GM12873 (cell line): ENCODE measurements at regions not wholly inside any gene's neighbourhood (a gene's known extent, or its start where the extent isn't known, plus 50 kb on each side); places are given as distances from the start of the nearest gene placed in this dataset.

ENCODE experiments used
- TF ChIP-seq, protein P1 (sequence below): IDR thresholded peaks from 2 replicates; pipeline ENCODE4 v1.5.1; 2012; ENCODE audit warnings: low read depth, mild to moderate bottlenecking, moderate library complexity, low read length, control low read depth; ENCODE audit not compliant: insufficient read depth; ENCODE audit errors: missing control alignments

DNA sequence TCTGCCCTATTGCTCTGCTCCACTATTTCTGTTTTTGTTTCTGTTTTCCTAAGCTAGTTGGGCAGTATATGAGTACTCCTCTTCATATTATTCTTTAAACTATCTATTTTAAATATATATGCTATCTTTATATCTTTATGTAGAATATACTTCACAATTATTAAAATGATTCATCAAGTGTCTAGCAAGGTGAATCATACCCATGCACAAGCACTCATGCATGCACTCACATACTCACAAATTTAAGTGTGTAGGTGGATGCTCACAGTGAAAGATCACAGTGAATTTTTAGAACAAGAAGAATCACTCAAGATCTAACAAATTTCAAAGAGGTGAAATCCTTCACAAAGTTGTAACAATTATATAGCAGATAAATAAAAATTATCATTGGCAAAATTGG is 435.6 kb upstream of the SLITRK5 start:
- TF ChIP-seq, protein P1, sequence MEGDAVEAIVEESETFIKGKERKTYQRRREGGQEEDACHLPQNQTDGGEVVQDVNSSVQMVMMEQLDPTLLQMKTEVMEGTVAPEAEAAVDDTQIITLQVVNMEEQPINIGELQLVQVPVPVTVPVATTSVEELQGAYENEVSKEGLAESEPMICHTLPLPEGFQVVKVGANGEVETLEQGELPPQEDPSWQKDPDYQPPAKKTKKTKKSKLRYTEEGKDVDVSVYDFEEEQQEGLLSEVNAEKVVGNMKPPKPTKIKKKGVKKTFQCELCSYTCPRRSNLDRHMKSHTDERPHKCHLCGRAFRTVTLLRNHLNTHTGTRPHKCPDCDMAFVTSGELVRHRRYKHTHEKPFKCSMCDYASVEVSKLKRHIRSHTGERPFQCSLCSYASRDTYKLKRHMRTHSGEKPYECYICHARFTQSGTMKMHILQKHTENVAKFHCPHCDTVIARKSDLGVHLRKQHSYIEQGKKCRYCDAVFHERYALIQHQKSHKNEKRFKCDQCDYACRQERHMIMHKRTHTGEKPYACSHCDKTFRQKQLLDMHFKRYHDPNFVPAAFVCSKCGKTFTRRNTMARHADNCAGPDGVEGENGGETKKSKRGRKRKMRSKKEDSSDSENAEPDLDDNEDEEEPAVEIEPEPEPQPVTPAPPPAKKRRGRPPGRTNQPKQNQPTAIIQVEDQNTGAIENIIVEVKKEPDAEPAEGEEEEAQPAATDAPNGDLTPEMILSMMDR, result no peak

DNA sequence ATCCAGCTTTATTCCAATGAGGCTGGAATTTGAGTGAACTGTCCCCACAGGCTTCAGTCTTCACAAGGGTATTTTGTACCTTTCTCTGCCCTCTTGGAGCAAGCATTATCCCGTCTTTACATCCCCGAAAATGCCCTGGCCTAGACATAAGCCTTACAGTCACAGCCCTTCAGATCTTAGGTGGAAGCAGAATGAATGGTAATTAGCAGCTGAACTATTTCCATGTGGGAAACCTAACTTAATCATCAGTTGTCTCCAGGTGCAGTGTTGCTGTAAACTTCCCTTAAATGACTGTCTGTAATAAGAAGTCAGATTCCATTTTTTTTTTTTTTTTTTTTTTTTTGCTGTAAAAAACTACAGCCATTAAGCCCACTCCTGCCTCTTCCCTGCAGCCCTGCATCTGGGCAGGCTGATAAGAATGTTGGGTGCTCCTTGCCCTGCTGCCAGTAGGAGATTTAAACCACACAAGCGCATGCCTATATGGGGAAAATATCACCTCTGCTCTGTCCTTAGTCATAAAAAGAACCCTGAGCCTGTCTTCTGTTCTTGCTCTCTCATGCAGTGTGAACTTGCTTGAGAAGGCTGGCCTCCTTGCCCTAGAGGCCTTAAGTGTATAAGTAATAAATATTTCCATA is 426.8 kb upstream of the SLITRK5 start:
- TF ChIP-seq, protein P1, result no peak

DNA sequence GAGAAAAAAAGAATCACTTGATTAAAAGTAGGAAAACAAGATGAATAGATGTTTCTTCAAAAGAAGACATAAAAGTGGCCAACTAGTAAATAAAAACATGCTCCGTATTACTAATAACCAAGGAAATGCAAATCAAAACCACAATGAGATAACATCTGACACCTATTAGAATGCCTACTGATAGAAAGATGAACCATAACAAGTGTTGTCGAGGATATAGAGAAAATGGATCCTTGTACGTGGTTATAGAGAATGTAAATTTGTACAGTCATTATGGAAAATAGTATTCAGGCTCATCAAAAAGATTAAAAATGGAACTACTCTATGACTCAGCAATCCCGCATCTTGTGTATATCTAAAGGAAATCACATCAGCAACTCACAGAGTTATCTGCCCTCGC is 415.8 kb upstream of the SLITRK5 start:
- TF ChIP-seq, protein P1, result no peak

DNA sequence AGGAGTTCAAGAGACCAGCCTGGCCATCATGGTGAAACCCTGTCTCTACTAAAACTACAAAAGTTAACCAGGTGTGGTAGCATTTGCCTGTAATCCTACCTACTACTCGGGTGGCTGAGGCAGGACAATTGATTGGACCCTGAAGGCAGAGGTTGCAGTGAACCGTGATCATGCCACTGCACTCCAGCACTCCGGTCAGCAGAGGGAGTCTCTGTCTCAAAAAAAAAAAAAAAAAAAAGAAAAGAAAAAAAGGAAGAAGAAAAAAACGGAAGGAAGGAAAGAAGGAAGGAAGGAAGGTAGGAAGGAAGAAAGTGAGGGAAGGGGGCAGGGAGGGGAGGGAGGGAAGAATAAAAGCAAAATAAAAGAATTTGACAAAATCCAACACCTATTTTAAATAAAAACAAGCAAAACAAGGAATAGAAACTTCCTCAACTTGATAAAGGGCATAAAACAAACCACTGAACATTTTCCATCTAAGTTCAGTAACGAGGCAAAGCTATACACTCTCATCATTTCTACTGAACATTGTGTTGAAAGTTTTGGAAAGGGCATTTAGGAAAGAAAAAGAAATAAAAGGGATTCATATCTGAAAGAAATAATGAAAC is 411.6 kb upstream of the SLITRK5 start:
- TF ChIP-seq, protein P1, result no peak

DNA sequence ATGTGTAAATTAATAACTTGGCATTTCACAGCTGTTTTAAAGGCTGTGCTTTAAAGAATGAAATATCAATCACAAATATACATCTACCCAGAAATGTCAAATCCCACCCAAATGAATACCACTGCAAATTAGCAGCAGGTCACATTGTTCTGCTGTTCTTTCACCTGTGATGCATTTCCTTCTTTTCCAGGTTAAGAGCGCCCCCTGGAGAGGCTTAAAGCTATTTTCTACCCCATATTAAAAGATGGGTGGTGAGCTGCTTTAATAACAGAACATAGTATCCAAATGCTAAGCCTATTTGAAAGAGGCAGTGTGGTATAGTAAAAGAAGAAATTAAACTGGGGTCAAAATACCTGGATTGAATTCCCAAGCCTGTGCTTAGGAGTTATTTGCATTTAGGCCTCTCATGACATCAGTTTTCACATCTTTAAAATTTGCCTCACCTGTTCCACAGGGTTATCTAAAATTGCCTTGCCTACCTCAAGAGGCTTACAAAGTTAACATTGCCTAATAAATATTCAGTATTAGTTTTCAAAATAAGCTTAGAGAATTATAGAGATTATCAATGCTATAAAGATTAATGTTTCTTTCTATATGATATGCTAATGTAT is 396.9 kb upstream of the SLITRK5 start:
- TF ChIP-seq, protein P1, result peak; percentile 43

DNA sequence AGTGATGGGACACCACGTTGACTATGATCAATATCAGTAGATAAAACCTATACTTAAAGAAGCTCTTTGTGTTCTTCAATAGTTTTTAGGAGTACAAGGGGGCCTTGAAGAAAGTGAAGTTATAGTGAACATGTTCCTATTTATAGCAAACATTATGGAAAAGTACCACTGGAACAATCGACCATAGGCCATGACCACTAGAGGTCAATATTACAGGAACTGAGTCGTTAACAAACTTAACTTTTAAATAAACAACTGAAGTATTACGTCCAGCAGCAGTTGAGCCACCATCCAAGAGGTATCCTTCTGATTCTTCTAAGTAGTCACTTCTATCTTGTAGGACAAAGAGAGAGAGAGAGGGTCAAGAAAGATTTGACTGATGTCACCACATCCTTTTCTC is 391.0 kb upstream of the SLITRK5 start:
- TF ChIP-seq, protein P1, result no peak

DNA sequence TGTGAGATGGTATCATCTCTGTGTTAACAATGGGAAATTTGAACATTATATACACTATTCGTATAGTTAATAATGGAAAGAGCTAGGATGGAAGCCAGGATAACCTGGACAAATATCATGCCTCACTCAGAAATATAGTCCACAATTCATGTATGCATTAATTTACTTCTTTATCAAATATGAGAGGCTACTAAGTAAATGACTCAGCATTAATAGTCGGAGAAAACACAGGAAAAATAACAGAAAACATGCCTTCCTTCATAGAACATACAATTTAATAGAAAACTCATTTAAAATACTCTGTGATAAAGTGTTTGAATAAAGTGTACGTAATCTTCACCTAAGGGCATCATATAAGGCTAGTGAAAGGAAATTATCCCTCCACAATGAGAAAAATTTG is 383.4 kb upstream of the SLITRK5 start:
- TF ChIP-seq, protein P1, result no peak
